Kidney capillary endothelial cell (primary cell): ENCODE measurements at regions not wholly inside any gene's neighbourhood (a gene's known extent, or its start where the extent isn't known, plus 50 kb on each side); places are given as distances from the start of the nearest gene placed in this dataset.
"Not testable (repeated sequence)": the region's sequence is repeated elsewhere in the genome, so short reads cannot be mapped to it uniquely, and the experiment has no call there.

Source experiments
- DNase-seq: peaks from one replicate; pipeline ENCODE4 v3.0.0-alpha.2; 2018; ENCODE audit warnings: low spot score

DNA sequence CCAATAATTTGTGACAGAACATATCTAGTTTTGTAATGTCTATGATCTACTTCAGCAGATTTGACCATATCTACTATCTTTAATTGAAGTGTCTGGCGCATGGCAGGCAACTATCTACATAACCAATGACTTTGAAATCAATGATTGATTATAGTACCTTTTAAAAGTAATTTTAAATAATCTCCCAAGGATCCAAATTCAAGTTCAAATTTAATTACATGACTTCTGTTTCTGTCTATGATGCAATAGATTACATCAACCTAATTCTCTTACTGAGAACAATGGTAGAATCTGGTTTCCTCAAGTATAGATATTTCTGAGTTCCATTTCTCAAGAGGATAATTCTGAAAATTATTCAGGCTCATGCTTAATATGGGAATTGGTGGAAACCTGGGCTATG lies 177.4 kb upstream of the IL15 start:
- no peak for DNase-seq

DNA sequence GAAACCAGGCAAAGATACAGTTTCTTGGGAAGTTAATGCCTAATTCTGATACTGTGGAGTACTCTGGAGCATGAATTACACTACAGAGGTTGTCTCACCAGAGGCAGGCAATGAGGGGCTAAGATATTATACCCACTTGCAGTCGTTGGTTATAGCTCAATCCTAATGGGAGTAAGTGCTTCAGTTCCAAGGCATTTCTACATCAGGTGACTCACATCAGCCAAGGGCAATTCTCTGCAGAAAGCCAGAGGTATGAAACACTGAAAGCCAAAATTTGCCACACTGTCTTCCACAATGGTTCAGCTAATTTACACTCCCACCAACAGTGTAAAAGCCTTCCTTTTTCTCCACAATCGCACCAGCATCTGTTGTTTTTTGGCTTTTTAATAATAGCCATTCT lies 174.0 kb upstream of the IL15 start:
- no peak for DNase-seq

DNA sequence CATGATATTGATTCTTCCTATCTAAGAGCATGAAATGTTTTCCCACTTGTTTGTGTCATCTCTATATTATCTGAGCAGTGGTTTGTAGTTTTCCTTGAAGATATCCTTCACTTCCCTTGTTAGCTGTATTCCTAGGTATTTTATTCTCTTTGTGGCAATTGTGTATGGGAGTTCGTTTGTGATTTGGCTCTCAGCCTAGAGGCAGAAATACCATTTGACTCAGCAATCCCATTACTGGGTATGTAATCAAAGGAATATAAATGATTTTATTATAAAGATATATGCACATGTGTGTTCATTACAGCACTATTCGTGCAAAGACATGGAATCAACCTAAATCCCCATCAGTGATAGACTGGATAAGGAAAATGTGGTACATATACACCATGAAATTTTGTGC lies 172.7 kb upstream of the IL15 start:
- DNase-seq, result no peak

DNA sequence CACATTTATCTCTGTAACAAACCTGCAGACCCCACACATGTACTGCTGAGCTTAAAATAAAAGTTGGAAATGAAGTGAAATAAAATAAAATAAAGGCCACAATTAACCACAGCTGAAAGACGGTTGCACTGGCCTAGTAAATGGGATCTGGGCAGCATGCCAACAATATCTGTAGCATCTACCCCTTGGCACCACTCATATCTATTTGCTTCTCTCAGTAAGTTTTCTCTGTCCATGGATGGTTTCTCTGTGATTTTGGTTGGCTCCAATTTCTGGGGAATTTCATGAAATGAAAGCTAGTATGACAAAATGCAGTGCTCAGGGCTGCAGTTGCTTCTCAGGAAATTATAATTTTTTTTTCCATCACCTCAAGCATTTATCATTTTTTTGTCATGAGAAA lies 172.0 kb upstream of the IL15 start:
- no peak for DNase-seq

DNA sequence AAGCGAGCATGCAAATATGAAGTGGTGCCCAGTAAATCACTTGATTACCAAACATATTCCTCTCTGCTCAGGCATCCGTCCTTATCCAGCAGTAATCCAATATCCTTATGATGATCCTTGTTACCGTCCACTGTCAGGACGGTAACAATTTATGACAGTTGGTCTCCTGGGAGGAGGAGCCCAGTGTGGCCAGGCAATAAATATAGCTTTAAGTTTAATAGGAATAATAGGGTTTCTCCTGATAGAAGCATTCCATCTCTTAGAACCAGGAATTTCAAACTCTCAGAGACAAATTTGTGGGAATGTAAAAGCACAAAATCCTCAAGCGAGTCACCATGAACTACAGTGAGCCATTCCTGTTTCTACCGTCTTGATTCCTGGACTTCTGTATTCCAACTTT lies 171.2 kb upstream of the IL15 start:
- DNase-seq, result no peak

DNA sequence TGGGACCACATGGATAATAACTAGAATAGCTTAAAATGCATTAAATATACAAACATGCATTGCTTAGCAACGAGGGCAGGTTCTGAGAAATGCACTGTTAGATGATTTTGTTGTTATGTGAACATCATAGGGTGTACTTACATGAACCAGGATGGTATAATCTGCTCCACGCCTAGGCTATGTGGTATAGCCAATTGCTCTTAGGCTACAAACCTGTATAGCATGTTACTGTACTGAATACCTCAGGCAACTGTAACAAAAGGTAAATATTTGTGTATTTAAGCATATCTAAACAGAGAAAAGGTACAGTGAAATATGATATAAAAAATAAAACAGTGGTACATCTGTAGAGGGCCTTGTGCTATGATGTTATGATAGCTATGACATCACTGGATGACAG lies 169.2 kb upstream of the IL15 start:
- no peak for DNase-seq

DNA sequence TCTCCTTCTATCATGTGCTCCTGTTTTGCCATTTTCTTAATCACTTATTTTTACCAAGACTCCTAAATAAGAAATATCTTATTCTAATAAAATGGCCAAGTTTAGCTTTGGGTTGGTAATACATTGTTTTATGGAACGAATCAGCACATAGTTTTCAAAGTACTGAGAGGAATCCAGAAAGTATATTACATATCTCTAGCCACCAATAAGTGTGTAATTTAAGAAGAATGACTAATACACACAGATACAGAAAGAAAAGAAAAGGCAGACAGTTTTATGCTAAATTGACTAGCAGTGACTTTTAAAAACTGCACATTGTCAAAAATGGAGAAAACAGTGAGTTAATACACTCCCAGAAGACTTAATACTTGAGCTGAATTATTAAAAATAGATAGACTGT lies 167.0 kb upstream of the IL15 start:
- no peak for DNase-seq

DNA sequence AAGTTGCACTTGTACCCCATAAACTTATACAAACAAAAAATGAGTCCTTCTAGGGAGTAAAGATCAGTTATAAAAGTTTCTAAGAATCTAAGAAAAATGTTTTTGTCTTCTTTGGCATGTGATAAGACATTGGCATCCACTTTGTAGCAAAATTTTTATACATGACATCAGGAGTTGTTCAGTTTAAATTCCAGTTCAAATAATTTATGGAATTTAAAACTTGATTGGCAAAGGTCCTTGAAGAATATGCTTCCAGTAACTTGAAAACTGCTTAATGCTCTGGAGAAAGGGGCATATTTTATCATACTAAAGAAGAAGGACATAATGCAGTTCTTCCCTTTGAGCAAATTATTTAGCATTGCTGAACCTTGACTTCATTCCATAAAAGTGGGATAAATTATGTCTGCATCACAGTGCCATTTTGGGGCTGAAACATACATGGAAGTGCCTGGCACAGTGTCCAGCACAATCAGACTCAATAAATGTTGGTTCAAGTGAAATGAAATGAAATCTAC lies 163.3 kb upstream of the IL15 start:
- no peak for DNase-seq

DNA sequence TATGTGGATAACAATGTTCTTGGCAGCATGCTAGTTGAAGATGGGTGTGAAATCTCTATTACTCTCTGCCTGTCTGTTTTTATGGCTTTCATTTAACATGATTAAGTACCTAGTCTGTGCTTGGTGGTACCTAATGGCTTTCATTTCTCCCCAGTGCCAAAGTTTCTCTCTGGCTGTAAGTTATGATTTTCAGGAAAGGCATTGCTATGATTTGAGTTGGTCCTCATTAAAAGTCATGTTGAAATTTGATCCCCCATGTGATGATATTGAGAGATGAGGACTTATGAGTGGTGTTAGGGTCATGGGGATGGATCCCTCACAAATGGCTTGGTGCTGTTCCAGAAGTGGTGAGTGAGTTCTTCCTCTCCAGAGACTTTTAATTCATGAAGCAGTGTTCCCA lies 162.4 kb upstream of the IL15 start:
- no peak for DNase-seq

DNA sequence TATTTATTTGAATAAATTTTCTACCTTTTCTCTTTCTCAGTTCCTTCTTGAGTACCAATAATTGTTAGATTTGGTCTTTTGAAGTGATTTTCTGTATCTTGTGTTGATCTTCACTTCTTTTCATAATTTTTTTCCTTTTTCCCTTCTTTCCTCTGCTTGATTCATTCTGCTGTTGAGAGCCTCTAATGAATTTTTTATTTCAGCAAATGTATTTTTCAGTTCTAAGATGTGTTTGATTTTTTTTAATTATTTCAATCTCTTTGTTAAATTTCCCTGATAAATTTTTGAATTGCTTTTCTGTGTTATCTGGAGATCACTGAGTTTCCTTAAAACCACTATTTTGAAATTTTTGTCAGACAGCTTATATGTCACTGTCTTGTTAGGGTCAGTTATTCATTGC lies 155.4 kb upstream of the IL15 start:
- no peak for DNase-seq

DNA sequence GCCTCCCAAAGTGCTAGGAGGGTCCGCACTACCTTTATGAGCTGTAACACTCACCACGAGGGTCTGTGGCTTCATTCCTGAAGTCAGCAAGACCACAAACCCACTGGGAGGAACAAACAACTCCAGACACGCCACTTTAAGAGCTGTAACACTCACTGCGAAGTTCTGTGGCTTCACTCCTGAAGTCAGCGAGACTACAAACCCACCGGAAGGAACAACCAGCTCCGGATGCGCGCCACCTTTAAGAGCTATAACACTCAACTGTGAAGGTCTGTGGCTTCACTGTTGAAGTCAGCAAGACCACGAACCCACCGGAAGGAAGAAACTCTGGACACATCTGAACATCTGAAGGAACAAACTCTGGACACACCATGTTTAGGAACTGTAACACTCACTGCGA lies 152.1 kb upstream of the IL15 start:
- not testable (repeated sequence) for DNase-seq

DNA sequence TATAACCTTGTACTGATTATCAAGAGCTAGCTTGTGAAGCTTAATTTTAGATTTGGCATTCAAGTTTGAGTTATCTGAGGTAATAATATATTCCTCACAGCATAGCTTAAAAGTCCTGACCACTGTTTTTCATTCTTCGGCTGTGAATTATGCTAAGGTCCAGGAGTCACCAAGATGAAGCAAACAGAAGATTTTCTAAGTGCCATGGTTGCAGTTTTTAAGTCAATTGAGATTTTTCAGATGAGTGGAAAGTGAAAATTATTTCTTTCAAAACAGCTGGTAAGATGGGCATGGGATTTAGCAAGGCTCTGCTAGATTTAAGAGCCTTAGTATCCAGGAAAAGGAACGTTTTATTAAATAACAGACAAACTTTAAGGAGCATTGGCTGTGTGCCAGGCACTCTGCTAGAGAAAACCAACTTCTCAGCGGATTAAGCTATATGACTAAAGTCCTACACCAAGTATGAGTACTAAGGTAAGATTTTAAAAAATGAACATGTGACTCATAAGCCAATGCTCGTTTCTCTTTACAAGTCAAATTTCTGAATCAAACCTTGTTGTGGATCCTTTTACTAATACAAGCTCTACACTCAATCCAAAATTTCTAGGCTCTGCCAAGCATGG lies 149.9 kb upstream of the IL15 start:
- no peak for DNase-seq

DNA sequence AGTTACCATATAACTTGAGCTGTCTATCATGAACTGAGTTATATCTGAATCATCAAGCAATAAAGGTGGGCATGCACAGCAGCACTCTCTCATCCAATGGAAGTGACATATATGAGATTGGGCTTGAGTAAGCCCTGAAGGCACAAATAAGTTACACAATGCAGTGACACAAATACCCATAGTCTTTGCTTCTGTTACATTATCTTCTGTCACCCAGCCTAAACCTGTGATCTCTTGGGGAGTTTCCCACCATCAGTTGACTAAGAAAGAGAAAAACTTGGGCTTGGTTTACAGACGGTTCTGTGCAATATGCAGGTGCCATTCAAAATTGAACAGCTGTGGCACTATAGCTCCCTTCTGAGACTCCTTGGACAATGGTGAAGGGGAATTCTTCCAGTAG lies 138.8 kb upstream of the IL15 start:
- DNase-seq, result no peak

DNA sequence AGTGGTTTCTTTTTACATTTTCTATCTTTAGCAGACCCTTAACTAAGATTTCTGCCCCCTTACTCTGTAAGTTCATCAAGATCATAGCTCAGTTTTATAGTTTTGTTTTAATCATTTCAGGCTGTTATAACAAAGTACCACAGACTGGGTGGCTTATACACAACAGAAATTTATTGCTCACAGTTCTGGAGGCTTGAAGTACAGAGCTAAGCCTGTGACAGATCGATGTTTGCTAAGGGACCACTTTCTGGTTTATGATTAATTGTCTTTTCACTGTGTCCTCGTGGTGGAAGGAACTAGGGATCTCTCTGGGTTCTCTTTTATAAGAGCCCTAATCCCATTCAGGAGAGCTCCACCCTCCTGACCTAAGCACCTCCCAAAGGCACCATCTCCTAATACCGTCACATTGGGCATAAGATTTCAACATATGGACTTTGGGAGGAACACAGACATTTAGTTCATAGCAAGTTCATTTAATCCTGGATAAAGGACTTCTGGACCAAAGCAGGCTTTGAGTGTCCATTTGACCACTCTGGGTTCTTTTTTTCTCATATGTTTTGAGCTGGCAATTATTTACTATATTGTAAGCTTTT lies 137.0 kb upstream of the IL15 start:
- DNase-seq, result no peak

DNA sequence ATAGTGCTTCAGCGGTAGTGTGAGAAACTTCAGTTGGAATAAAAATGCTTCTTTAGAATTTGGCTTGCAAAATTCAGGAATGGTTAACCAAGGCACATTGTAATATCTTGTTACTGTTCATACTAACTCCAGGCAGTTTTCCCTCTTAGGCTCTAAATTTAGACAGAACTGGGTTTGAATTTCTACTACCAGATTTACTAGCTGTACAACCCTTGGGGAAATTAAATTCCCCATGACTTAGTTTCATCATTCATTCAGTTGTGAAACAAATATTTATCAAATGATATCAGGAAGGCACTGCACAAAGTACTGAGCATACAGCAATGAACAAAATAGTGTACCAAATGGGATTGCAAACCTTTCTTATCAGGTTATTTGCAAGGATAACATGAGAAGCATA lies 135.0 kb upstream of the IL15 start:
- DNase-seq, result no peak

DNA sequence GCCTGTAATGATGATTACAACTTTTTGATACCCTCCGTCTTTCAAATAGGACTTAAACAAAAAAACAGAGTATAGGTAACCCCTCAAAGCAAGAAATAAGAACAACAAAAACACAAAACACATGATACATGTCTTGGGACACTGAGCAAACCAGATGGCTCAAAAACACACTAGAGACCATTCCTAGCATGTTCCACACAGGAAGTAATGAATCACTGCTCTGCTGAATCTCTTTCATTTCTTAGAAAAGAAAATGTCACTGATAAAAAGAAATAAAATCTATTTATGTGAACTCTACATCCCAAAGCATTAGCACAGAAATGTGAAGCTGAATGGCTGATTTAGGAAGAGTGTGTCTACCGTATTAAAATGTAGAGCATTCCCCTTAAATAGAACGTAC lies 134.5 kb upstream of the IL15 start:
- no peak for DNase-seq

DNA sequence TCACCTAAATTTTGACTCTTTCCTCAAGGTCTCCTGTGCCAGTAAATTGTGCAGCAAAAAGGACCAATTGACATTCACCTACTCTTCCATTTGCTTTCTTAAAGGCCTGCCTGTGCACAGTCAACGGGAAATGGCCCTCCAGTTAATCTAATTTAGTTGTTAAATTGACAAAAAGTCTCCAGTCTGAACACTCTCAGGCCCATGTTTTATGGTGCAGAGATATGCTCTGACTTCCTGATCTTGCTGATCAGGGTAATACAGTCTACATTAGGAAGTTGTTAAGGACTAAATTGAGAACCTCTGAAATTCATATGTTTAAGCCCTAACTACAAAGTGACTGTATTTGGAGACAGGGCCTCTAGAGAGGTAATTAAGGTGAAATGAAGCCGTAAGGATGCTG lies 133.6 kb upstream of the IL15 start:
- DNase-seq, result no peak

DNA sequence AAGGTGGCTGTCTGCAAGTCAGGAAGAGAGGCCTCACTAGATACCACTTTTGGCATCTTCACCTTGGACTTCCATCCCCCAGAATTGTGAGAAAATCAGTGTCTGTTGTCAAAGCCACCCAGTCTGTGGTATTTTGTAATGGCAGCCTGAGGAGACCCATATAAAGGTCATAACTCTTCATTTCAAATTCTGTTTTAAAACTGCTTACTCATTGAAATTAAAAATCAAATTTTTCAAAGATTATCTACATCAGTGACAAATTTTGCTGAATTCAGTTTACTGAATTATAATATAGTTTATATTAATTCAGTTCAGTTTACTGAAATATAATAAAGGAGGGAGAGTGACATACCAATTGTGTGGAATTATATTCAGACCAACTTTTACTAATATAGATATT lies 133.1 kb upstream of the IL15 start:
- DNase-seq, result no peak

DNA sequence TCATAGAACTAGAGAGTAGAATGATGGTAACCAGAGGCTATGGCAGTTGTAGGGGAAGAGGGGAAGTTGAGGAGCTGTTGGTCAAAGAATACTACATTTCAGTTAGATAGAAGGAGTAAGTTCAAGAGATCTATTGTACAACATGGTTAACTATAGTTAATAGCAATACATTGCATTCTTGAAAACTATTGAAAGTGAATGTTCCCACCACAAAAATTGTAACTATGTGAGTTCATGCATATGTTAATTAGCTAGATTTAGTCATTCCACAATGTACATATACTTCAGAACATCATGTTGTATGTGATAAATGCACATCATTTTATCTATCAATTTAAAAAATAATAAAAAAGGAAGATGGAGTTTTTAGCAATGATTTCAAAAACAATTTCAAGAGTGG lies 125.3 kb upstream of the IL15 start:
- DNase-seq, result no peak

DNA sequence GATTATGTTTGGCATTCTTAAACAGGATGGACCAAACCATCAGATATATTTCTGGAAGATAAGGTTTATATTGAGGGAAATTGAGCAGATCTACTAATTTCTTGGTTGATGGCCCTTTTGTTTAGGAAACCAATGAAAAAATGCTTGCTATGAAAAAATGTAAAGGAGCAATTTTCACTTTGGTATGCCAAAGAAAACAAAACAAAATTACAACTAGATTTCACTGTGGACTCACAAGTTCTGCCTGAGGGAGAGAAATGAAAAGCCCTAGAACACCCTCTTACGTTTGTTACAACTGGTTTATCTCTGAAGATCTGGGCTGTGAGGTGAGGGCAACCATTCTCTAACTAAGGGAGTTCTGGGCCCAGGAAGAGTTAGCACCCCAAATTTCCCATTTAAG lies 122.5 kb upstream of the IL15 start:
- DNase-seq, result no peak

DNA sequence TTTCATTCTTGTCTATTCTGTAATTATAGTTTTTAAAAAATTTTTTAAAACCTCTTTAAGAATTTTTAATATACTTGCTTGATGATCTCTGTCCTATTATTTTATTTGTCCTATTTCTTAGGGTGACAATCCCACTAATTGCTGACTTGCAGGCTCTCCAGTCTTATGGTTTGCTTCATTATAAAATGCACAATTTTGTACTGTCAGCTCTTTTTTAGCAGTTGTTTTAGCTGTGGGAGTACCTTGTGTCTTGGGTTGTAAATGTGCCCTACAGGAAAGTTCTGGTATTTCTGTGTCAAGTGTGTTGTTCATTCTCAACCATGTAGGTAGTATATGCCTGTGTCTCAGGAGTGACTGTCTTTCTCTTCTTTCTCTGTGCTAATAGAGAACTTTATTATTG lies 118.2 kb upstream of the IL15 start:
- DNase-seq, result no peak

DNA sequence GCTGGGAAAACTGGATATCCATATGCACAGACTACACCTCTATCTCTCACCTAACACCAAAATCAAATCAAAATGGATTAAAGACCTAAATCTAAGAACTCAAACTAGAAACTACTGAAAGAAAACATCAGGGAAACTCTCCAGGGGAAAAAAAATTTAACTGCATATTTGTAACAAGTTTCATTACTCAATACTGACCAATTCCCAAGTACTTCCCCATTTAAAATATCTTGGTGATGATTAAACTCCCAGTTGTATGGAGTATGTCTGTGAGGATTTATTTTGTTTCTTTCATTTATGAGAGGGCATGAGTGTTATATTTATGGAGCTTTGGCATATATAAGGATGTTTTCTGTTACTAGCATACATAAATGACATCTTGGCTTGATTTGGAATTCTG lies 112.3 kb upstream of the IL15 start:
- no peak for DNase-seq

DNA sequence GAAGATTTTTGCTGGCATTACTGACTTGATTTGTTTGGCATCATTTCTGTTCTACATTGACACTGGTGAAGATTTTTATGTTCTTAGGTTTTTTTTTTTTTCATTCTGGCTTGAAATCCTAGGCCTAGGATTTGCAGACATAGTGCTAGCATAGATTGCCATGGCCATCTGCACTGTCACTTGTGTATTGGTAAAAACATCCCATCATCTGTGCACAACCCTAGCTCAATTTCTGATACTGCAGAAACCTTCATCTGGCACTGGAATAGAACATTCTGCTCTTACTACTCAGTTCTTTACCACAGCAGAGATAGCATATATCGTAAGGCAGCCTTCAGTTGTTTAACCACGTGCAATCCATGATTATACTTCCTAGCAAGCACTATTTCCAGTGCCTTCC lies 111.5 kb upstream of the IL15 start:
- DNase-seq, result no peak

DNA sequence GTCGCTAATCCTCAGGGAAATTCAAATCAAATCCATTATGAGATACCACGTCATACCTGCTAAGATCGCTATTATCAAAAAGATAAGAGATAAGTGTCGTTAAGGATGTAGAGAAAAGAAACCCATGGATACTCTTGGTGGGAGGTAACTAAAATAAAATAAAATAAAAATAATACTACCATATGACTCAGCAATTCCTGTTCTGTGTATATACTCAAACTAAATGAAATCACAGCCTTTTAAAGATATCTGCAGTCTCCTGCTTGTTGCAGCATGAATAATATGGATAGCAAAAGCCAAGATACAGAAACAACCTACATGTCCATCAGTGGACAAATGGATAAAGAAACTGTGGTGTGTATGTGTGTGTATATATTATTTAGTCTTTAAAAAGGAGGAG lies 105.8 kb upstream of the IL15 start:
- no peak for DNase-seq
